T-helper 17 cell (primary cell): ENCODE measurements at regions not wholly inside any gene's neighbourhood (a gene's known extent, or its start where the extent isn't known, plus 50 kb on each side); places are given as distances from the start of the nearest gene placed in this dataset.
"Not testable (repeated sequence)": the region's sequence is repeated elsewhere in the genome, so short reads cannot be mapped to it uniquely, and the experiment has no call there.

Experiments used
- ATAC-seq: fragments of 150-1000 bp; cut with Tn5 transposase; 2 replicates; pipeline ENCODE4 v1.10.0; 2021; ENCODE audit warnings: mild to moderate bottlenecking, moderate library complexity
- DNase-seq, 3 donors: peaks; one replicate each; pipeline versions ENCODE4 v3.0.0 to v3.0.0-alpha.2; 2020 to 2021
- H3K9me3 ChIP-seq: one replicate; pipeline ENCODE4 v1.7.0; 2013; ENCODE audit warnings: low read length, mild to moderate bottlenecking; ENCODE audit not compliant: control insufficient read depth, poor library complexity, severe bottlenecking
- H3K27ac Mint-ChIP-seq: one replicate; pipeline ENCODE4 v1.8.0; 2022; ENCODE audit warnings: mild to moderate bottlenecking, moderate library complexity, mixed read lengths
- H3K27me3 Mint-ChIP-seq: one replicate; pipeline ENCODE4 v1.8.0; 2022; ENCODE audit warnings: mixed read lengths
- H3K36me3 Mint-ChIP-seq: one replicate; pipeline ENCODE4 v1.8.0; 2022; ENCODE audit warnings: low read depth, mixed read lengths
- H3K4me1 Mint-ChIP-seq: one replicate; pipeline ENCODE4 v1.8.0; 2022; ENCODE audit warnings: mild to moderate bottlenecking, mixed read lengths
- H3K4me3 Mint-ChIP-seq: one replicate; pipeline ENCODE4 v1.8.0; 2022; ENCODE audit warnings: mild to moderate bottlenecking, moderate library complexity, mixed read lengths

DNA sequence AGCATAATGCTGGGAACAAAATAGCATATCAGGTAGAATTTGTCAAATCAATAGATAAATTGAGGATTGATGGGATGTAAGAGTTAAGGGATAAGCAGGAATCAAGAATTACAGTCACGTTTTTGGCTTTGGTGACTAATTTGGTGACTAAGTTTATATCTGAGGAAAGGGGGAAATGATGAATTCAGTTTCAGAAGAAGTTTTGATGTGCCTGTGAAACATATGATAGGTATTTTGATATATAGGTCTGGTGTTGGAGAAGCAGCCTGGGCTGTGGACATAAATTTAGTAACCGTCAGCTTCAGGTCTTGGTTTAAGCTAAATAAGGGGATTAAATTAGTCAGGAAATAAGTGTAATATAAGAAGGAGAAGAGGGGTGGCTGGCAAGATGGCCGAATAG is 79.0 kb upstream of the EDA2R start:
- ATAC-seq (no peak), DNase-seq (no peak)
- H3K4me1 Mint-ChIP-seq = no peaks in the 10 kb centered on the region
- no peak overlapping the region for H3K27ac Mint-ChIP-seq
- H3K36me3 Mint-ChIP-seq = peaks cover 2% of the 10 kb centered on the region
- peaks cover 11% of the 10 kb centered on the region for H3K27me3 Mint-ChIP-seq
- no peaks in the 10 kb centered on the region for H3K9me3 ChIP-seq
- no peak overlapping the region for H3K4me3 Mint-ChIP-seq

DNA sequence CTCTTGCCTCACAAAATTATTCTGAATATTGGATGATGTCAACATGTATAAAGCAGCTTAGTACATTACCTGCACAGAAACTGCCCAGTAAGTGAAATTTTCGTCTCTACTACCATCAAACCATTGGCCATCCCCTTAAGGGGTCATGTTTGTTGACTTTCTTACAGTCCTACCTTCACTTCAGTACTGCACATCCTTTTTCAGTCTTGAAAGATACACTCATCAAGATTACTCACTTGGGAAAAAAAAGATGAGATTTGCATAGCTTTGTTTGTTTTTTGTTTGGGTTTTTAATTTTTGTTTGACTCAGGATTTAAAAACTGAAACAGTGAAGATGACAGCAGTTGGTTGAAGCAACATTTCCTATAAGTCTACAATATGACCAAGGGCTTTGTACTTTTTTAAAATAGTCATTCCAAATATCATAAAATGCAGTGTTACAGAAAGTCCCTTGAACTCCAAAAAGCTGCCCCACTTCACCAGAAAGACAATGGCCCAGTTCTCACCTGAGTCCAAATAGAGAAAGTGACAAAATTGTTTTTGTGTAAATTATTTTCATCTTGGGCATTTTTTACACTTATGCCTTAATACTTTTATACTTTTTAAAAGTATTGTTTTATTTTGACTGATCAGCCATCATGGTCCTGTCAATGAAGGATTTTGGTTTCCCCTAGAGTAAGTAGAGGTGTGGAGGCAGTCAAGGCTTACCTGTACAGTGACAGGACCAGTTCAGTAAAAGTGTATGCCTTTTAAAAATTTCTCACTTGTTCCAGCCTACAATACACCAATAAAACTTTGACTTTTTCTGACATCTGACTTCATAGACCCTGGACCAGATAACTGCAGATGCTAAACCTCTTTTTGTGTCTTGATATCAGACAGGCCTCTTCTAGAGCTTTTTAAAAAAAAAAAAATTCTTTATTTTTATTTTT is 59.7 kb upstream of the EDA2R start:
- no peak overlapping the region for H3K27ac Mint-ChIP-seq
- H3K27me3 Mint-ChIP-seq = no peaks in the 10 kb centered on the region
- no peaks in the 10 kb centered on the region for H3K9me3 ChIP-seq
- H3K4me1 Mint-ChIP-seq = no peaks in the 10 kb centered on the region
- DNase-seq (no peak), ATAC-seq (no peak)
- no peaks in the 10 kb centered on the region for H3K36me3 Mint-ChIP-seq
- no peak overlapping the region for H3K4me3 Mint-ChIP-seq

DNA sequence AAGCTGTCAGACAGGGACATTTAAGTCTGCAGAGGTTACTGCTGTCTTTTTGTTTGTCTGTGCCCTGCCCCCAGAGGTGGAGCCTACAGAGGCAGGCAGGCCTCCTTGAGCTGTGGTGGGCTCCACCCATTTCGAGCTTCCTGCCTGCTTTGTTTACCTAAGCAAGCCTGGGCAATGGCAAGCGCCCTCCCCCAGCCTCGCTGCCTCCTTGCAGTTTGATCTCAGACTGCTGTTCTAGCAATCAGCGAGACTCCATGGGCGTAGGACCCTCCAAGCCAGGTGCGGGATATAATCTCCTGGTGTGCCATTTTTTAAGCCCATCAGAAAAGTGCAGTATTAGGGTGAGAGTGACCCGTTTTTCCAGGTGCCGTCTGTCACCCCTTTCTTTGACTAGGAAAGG is 53.6 kb upstream of the EDA2R start:
- not testable (repeated sequence) for DNase-seq, H3K4me1 Mint-ChIP-seq, H3K27me3 Mint-ChIP-seq, H3K36me3 Mint-ChIP-seq, H3K4me3 Mint-ChIP-seq, H3K9me3 ChIP-seq, ATAC-seq, H3K27ac Mint-ChIP-seq
